Loucy (cell line): ENCODE measurements at regions not wholly inside any gene's neighbourhood (a gene's known extent, or its start where the extent isn't known, plus 50 kb on each side); places are given as distances from the start of the nearest gene placed in this dataset.

Experiments used
- H2AFZ ChIP-seq: fragments of 200-600 bp; sonication (generic); 2 replicates; pipeline ENCODE4 v1.6.0; 2016; ENCODE audit warnings: antibody characterized with exemption, mild to moderate bottlenecking, low read length, moderate library complexity
- H3F3A ChIP-seq: fragments of 200-600 bp; 2 replicates; pipeline ENCODE4 v1.6.0; 2016; ENCODE audit warnings: antibody characterized with exemption, low read depth, mild to moderate bottlenecking
- H3K27me3 ChIP-seq: fragments of 200-600 bp; sonication (generic); 2 replicates; pipeline ENCODE4 v1.6.1; 2014; ENCODE audit warnings: low read length, mild to moderate bottlenecking; ENCODE audit not compliant: insufficient read depth, poor library complexity, severe bottlenecking
- H3K36me3 ChIP-seq: fragments of 200-600 bp; sonication (generic); 2 replicates; pipeline ENCODE4 v1.6.1; 2016; ENCODE audit warnings: low read length; ENCODE audit not compliant: insufficient read depth
- H3K4me1 ChIP-seq: fragments of 200-600 bp; sonication (generic); 2 replicates; pipeline ENCODE4 v1.5.1; 2014; ENCODE audit warnings: low read length, mild to moderate bottlenecking; ENCODE audit not compliant: insufficient read depth, poor library complexity, severe bottlenecking
- H3K4me2 ChIP-seq: fragments of 200-600 bp; sonication (generic); 2 replicates; pipeline ENCODE4 v1.6.0; 2014; ENCODE audit warnings: antibody characterized with exemption, low read length, low read depth, mild to moderate bottlenecking; ENCODE audit not compliant: poor library complexity, severe bottlenecking
- H3K4me3 ChIP-seq: fragments of 200-600 bp; sonication (generic); 2 replicates; pipeline ENCODE4 v1.5.1; 2014; ENCODE audit warnings: low read length, mild to moderate bottlenecking, mixed read lengths; ENCODE audit not compliant: poor library complexity, severe bottlenecking
- H3K79me2 ChIP-seq: fragments of 200-600 bp; sonication (generic); 2 replicates; pipeline ENCODE4 v1.6.1; 2014; ENCODE audit warnings: low read length; ENCODE audit not compliant: insufficient read depth
- H3K9ac ChIP-seq: fragments of 200-600 bp; sonication (generic); 2 replicates; pipeline ENCODE4 v1.6.0; 2014; ENCODE audit warnings: mild to moderate bottlenecking, low read depth, low read length, moderate library complexity; ENCODE audit not compliant: poor library complexity, severe bottlenecking
- H3K9me2 ChIP-seq: fragments of 200-600 bp; sonication (generic); replicated peaks from 2 replicates; pipeline ENCODE4 v1.6.1; 2016; ENCODE audit warnings: low read depth, low read length, mixed read lengths
- H3K9me3 ChIP-seq: fragments of 200-600 bp; sonication (generic); 2 replicates; pipeline ENCODE4 v1.6.1; 2014; ENCODE audit warnings: mild to moderate bottlenecking, antibody characterized with exemption, low read length, low read depth; ENCODE audit not compliant: insufficient read depth
- H4K20me1 ChIP-seq: fragments of 200-600 bp; sonication (generic); 2 replicates; pipeline ENCODE4 v1.6.0; 2014; ENCODE audit warnings: antibody characterized with exemption, low read length, mild to moderate bottlenecking; ENCODE audit not compliant: insufficient read depth, poor library complexity, severe bottlenecking
- CTCF ChIP-seq: fragments of 200-600 bp; sonication (generic); conservative IDR thresholded peaks from 2 replicates; pipeline ENCODE4 v1.5.1; 2014; ENCODE audit warnings: mild to moderate bottlenecking, antibody characterized with exemption, low read length
- EZH2phosphoT487 ChIP-seq: fragments of 200-600 bp; IDR thresholded peaks from 2 replicates; pipeline ENCODE4 v1.6.1; 2018; ENCODE audit warnings: antibody characterized with exemption, mild to moderate bottlenecking, moderate library complexity, borderline replicate concordance

- H3K9me3 ChIP-seq: no peaks in the 10 kb centered on the region
- H2AFZ ChIP-seq: no peak overlapping the region
- H3K4me3 ChIP-seq: no peak overlapping the region
- TF ChIP-seq CTCF: no peak
- no peak for TF ChIP-seq EZH2phosphoT487
- H3K4me1 ChIP-seq: no peaks in the 10 kb centered on the region
- H3K4me2 ChIP-seq: no peak overlapping the region
- no peaks in the 10 kb centered on the region for H3K27me3 ChIP-seq
- no peaks in the 10 kb centered on the region for H4K20me1 ChIP-seq
- H3K9me2 ChIP-seq: no peaks in the 10 kb centered on the region
- no peaks in the 10 kb centered on the region for H3K36me3 ChIP-seq
- no peaks in the 10 kb centered on the region for H3K79me2 ChIP-seq
- no peak overlapping the region for H3K9ac ChIP-seq
- no peaks in the 10 kb centered on the region for H3F3A ChIP-seq
These were observed 133.9 kb upstream of the FBN2 start for GRCh38 chr5:128671943-128672342.

GRCh38 chr5:128673000-128673399, 135.0 kb upstream of the FBN2 start:
- Histone ChIP-seq H3K9ac (no peak overlapping the region), H4K20me1 (no peaks in the 10 kb centered on the region), H3F3A (no peaks in the 10 kb centered on the region), H3K27me3 (no peaks in the 10 kb centered on the region), H3K9me3 (no peaks in the 10 kb centered on the region), H3K36me3 (no peaks in the 10 kb centered on the region), H3K79me2 (no peaks in the 10 kb centered on the region), H2AFZ (no peak overlapping the region), H3K4me2 (no peak overlapping the region), H3K9me2 (no peaks in the 10 kb centered on the region), H3K4me3 (no peak overlapping the region), H3K4me1 (no peaks in the 10 kb centered on the region)
- TF ChIP-seq CTCF: no peak
- no peak for TF ChIP-seq EZH2phosphoT487

GRCh38 chr5:128673411-128673957, 135.4 kb upstream of the FBN2 start:
- Histone ChIP-seq H3K9ac (no peak overlapping the region), H3K79me2 (no peaks in the 10 kb centered on the region), H3F3A (no peaks in the 10 kb centered on the region), H3K27me3 (no peaks in the 10 kb centered on the region), H3K36me3 (no peaks in the 10 kb centered on the region), H3K9me2 (no peaks in the 10 kb centered on the region), H3K4me1 (no peaks in the 10 kb centered on the region), H2AFZ (no peak overlapping the region), H3K4me2 (no peak overlapping the region), H3K9me3 (no peaks in the 10 kb centered on the region), H3K4me3 (no peak overlapping the region), H4K20me1 (no peaks in the 10 kb centered on the region)
- TF ChIP-seq EZH2phosphoT487 (no peak), CTCF (no peak)
